ENCODE measurements at regions not wholly inside any gene's neighbourhood (a gene's known extent, or its start where the extent isn't known, plus 50 kb on each side); places are given as distances from the start of the nearest gene placed in this dataset.

DNA sequence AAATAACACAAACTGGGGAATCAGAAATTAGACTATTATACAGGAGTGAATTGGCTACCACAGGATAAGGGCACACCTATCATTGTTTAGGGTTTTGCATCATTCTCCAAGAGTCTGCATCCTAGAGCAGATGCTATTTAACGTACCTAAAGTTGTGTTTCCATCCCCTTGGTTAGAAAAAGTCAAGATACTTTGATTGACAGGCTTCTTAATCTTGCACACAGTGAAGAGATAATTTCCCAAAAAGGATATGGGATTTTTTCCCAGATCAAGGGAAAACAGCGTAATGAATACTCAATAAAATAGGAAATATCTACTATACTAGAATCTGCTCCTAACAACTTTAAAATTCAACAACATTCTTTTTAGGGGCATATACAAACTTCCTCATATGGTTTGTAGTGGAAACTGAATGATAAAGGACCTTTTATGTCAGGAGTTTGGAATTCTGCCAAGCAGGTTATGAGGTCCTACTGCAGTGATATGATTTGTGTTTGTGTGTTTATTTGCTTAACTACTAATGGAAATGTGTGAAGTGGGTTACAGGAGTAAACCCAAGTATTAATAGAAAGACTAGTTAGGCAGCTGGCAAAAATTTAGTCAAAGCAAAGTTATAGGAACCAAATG, 124.1 kb upstream of the MME start:
- TF ChIP-seq, protein P1, sequence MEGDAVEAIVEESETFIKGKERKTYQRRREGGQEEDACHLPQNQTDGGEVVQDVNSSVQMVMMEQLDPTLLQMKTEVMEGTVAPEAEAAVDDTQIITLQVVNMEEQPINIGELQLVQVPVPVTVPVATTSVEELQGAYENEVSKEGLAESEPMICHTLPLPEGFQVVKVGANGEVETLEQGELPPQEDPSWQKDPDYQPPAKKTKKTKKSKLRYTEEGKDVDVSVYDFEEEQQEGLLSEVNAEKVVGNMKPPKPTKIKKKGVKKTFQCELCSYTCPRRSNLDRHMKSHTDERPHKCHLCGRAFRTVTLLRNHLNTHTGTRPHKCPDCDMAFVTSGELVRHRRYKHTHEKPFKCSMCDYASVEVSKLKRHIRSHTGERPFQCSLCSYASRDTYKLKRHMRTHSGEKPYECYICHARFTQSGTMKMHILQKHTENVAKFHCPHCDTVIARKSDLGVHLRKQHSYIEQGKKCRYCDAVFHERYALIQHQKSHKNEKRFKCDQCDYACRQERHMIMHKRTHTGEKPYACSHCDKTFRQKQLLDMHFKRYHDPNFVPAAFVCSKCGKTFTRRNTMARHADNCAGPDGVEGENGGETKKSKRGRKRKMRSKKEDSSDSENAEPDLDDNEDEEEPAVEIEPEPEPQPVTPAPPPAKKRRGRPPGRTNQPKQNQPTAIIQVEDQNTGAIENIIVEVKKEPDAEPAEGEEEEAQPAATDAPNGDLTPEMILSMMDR (IDR thresholded peaks at IDR 0.05) = no peak
- 100% methylated on average over 1 of the region's 2 CpGs for WGBS (ENCODE audit: insufficient coverage)
- no peak for ATAC-seq
- no peaks in the 10 kb centered on the region for H3K4me1 ChIP-seq (ENCODE audit: control insufficient read depth, insufficient read depth, low read length)
- Mint-ChIP-seq H3K27ac (no peak overlapping the region), H3K4me1 (no peaks in the 10 kb centered on the region), H3K9me3 (peaks cover 2 to 4% of the 10 kb centered on the region in 2 donors), H3K36me3 (no peaks in the 10 kb centered on the region), H3K27me3 (ENCODE audit: low read depth in 2 of 2) (no peaks in the 10 kb centered on the region), H3K4me3 (no peak overlapping the region)
- no peak for DNase-seq
- intact Hi-C loops (cut with micrococcal nuclease) = no loop called here
- no peak overlapping the region for H3K4me3 ChIP-seq (ENCODE audit: low read length)
- H3K36me3 ChIP-seq (ENCODE audit: control insufficient read depth, insufficient read depth, low read length) = no peaks in the 10 kb centered on the region
- no peaks in the 10 kb centered on the region for H3K27me3 ChIP-seq (ENCODE audit: control insufficient read depth, insufficient read depth, low read length)
- no peak overlapping the region for H3K27ac ChIP-seq (ENCODE audit: low read length)
- H3K9me3 ChIP-seq (ENCODE audit: control insufficient read depth, insufficient read depth, low read length) = no peaks in the 10 kb centered on the region

DNA sequence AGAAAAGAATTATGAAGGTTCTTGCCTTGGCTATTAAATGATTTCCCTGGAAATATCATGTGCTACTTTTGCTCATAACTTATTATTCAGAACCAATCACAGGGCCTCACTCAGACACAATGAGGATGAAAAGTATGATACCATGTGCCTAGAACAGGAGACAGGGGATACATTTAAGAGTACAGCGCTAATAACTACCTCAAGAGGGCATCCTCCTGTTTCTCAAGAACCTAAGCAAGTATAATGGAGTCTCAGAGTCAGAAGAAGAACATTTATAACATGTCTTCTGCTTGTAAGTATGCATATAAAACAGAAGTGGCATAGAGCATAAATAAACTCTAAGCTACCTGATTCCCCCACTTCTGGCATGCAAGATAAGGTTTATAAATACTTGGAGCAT, 125.4 kb upstream of the MME start:
- no peak for ATAC-seq
- TF ChIP-seq, protein P1 (IDR thresholded peaks at IDR 0.05) = no peak
- no peaks in the 10 kb centered on the region for H3K27me3 ChIP-seq (ENCODE audit: control insufficient read depth, insufficient read depth, low read length)
- intact Hi-C loops (cut with micrococcal nuclease) = no loop called here
- Mint-ChIP-seq H3K9me3 (peaks cover 2 to 4% of the 10 kb centered on the region in 2 donors), H3K27me3 (ENCODE audit: low read depth in 2 of 2) (no peaks in the 10 kb centered on the region), H3K4me1 (no peaks in the 10 kb centered on the region), H3K4me3 (no peak overlapping the region), H3K36me3 (no peaks in the 10 kb centered on the region), H3K27ac (no peak overlapping the region)
- H3K4me3 ChIP-seq (ENCODE audit: low read length) = no peak overlapping the region
- H3K4me1 ChIP-seq (ENCODE audit: control insufficient read depth, insufficient read depth, low read length) = no peaks in the 10 kb centered on the region
- DNase-seq = peak in 1 of 2 donors; percentile 18
- no peaks in the 10 kb centered on the region for H3K36me3 ChIP-seq (ENCODE audit: control insufficient read depth, insufficient read depth, low read length)
- no peak overlapping the region for H3K27ac ChIP-seq (ENCODE audit: low read length)
- WGBS (ENCODE audit: insufficient coverage) = 63% methylated on average over 1 of the region's 1 CpG
- no peaks in the 10 kb centered on the region for H3K9me3 ChIP-seq (ENCODE audit: control insufficient read depth, insufficient read depth, low read length)

DNA sequence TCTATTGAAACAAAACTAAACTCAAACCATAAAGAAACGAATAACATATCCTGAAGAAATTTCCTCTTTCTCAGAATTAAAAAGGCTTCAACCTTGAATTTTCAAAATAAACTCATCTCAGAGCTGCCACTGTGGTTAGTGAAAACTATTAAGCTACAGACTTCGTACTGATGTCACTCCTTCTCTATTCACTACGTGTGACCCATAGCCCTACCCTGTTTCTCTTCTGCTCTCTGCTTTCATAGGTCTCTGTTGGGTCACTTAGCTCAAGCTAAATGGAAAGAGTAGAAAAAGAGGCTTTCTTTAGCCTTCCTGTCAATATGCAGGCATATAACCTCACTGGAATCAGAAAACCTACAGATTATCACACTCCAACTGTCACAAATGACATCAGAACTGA, 126.6 kb upstream of the MME start:
- no peak overlapping the region for H3K4me3 Mint-ChIP-seq

More for the DNA sequence above, 126.6 kb upstream of the MME start:
- no peak overlapping the region for H3K4me3 ChIP-seq (ENCODE audit: low read length)
- intact Hi-C loops (cut with micrococcal nuclease) = no loop called here
- no peaks in the 10 kb centered on the region for H3K9me3 ChIP-seq (ENCODE audit: control insufficient read depth, insufficient read depth, low read length)
- H3K27ac Mint-ChIP-seq = no peak overlapping the region
- TF ChIP-seq, protein P1 (IDR thresholded peaks at IDR 0.05) = no peak
- H3K4me1 Mint-ChIP-seq = no peaks in the 10 kb centered on the region
- H3K9me3 Mint-ChIP-seq = peaks cover 2 to 4% of the 10 kb centered on the region in 2 donors
- no peak for DNase-seq
- H3K36me3 ChIP-seq (ENCODE audit: control insufficient read depth, insufficient read depth, low read length) = no peaks in the 10 kb centered on the region
- WGBS (ENCODE audit: insufficient coverage) = 18% methylated on average over 2 of the region's 3 CpGs
- H3K27ac ChIP-seq (ENCODE audit: low read length) = no peak overlapping the region
- no peak for ATAC-seq
- no peaks in the 10 kb centered on the region for H3K36me3 Mint-ChIP-seq
- no peaks in the 10 kb centered on the region for H3K4me1 ChIP-seq (ENCODE audit: control insufficient read depth, insufficient read depth, low read length)
- H3K27me3 Mint-ChIP-seq (ENCODE audit: low read depth in 2 of 2) = no peaks in the 10 kb centered on the region
- H3K27me3 ChIP-seq (ENCODE audit: control insufficient read depth, insufficient read depth, low read length) = no peaks in the 10 kb centered on the region
